PC-9 (cell line): ENCODE measurements at regions not wholly inside any gene's neighbourhood (a gene's known extent, or its start where the extent isn't known, plus 50 kb on each side); places are given as distances from the start of the nearest gene placed in this dataset.

Experiments used
- EZH2 ChIP-seq: fragments of 200-600 bp; sonication (generic); IDR thresholded peaks from 2 replicates; pipeline ENCODE4 v1.8.0; 2017; ENCODE audit warnings: antibody characterized with exemption, low read depth
- TF ChIP-seq, protein P1 (sequence below): fragments of 200-600 bp; sonication (generic); conservative IDR thresholded peaks from 2 replicates; pipeline ENCODE4 v1.6.1; 2017; ENCODE audit warnings: mixed run types, antibody characterized with exemption, mild to moderate bottlenecking, moderate library complexity

DNA sequence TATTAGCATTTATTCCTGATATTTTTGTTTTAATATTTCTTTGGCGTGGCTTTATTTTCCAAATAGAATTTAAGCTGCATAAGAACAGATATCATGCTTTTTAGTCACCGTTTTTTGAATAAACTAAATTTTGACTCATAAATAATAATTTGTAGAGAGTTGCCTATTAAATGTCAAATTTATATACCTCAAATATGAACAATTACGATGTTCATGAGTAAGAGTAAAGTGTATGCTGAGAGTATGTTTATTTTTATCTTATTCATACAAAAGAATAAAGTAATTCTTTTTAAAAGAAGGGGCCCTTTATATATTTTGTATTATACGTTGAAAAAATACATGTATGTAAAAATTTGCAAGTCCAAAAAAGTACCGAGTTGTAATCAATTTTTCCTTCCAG is 126.5 kb upstream of the NRIP1 start:
- TF ChIP-seq, protein P1, sequence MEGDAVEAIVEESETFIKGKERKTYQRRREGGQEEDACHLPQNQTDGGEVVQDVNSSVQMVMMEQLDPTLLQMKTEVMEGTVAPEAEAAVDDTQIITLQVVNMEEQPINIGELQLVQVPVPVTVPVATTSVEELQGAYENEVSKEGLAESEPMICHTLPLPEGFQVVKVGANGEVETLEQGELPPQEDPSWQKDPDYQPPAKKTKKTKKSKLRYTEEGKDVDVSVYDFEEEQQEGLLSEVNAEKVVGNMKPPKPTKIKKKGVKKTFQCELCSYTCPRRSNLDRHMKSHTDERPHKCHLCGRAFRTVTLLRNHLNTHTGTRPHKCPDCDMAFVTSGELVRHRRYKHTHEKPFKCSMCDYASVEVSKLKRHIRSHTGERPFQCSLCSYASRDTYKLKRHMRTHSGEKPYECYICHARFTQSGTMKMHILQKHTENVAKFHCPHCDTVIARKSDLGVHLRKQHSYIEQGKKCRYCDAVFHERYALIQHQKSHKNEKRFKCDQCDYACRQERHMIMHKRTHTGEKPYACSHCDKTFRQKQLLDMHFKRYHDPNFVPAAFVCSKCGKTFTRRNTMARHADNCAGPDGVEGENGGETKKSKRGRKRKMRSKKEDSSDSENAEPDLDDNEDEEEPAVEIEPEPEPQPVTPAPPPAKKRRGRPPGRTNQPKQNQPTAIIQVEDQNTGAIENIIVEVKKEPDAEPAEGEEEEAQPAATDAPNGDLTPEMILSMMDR: no peak
- no peak for TF ChIP-seq EZH2
